ENCODE measurements at regions not wholly inside any gene's neighbourhood (a gene's known extent, or its start where the extent isn't known, plus 50 kb on each side); places are given as distances from the start of the nearest gene placed in this dataset.

- POLR2A ChIA-PET = no interaction called here
- CTCF ChIA-PET = no interaction called here
- no peak overlapping the region for H3K4me3 ChIP-seq (replicated peaks in 1 of 3; ENCODE audit: insufficient read depth in 1 of 3, low read depth in 1 of 3, low read length in 3 of 3)
- H3K36me3 ChIP-seq (ENCODE audit: control insufficient read depth in 2 of 2, extremely low read depth in 1 of 2, insufficient read depth in 2 of 2, low read length in 2 of 2) = no peaks in the 10 kb centered on the region
- H3K9me3 ChIP-seq (replicated peaks; ENCODE audit: control insufficient read depth, insufficient read depth, low read length) = no peaks in the 10 kb centered on the region
- TF ChIP-seq MAX (IDR thresholded peaks at IDR 0.05; ENCODE audit: insufficient read depth, insufficient read length) = no peak
- TF ChIP-seq POLR2A (IDR thresholded peaks at IDR 0.05; ENCODE audit: low read depth, low read length) = no peak
- TF ChIP-seq EZH2 (IDR thresholded peaks at IDR 0.05; ENCODE audit: borderline replicate concordance, low read depth, low read length, severe bottlenecking) = no peak
- TF ChIP-seq JUN (IDR thresholded peaks at IDR 0.05; ENCODE audit: borderline replicate concordance, insufficient read depth, insufficient read length, low read depth) = no peak
- TF ChIP-seq POLR2AphosphoS5 (IDR thresholded peaks at IDR 0.05; ENCODE audit: insufficient read depth, low read depth, low read length) = no peak
- no peak for TF ChIP-seq GATA2 (IDR thresholded peaks at IDR 0.05; ENCODE audit: insufficient read depth, insufficient read length, low read depth, low read length)
- TF ChIP-seq MYC (IDR thresholded peaks at IDR 0.05; ENCODE audit: low read depth, low read length) = no peak
- TF ChIP-seq FOS (IDR thresholded peaks at IDR 0.05; ENCODE audit: borderline replicate concordance, insufficient read depth, low read length) = no peak
- TF ChIP-seq, protein P1, sequence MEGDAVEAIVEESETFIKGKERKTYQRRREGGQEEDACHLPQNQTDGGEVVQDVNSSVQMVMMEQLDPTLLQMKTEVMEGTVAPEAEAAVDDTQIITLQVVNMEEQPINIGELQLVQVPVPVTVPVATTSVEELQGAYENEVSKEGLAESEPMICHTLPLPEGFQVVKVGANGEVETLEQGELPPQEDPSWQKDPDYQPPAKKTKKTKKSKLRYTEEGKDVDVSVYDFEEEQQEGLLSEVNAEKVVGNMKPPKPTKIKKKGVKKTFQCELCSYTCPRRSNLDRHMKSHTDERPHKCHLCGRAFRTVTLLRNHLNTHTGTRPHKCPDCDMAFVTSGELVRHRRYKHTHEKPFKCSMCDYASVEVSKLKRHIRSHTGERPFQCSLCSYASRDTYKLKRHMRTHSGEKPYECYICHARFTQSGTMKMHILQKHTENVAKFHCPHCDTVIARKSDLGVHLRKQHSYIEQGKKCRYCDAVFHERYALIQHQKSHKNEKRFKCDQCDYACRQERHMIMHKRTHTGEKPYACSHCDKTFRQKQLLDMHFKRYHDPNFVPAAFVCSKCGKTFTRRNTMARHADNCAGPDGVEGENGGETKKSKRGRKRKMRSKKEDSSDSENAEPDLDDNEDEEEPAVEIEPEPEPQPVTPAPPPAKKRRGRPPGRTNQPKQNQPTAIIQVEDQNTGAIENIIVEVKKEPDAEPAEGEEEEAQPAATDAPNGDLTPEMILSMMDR (IDR thresholded peaks at IDR 0.05; ENCODE audit: extremely low read depth in 1 of 2, insufficient read depth in 1 of 2, low read depth in 1 of 2, low read length in 2 of 2) = no peak
- H3K79me2 ChIP-seq (ENCODE audit: control insufficient read depth, insufficient read depth, low read length) = no peaks in the 10 kb centered on the region
- intact Hi-C loops (cut with micrococcal nuclease) (no loop called here), dilution Hi-C loops (cut with MboI; ENCODE audit: extremely low pct_ligation_motif_present, low sequenced_read_pairs) (no loop called here)
- FAIRE-seq = no peak
- H2AFZ ChIP-seq (ENCODE audit: low read depth, low read length) = no peak overlapping the region
- H3K27me3 ChIP-seq (ENCODE audit: control insufficient read depth in 2 of 2, insufficient read depth in 2 of 2, low read length in 2 of 2) = peaks cover 3 to 10% of the 10 kb centered on the region in 2 experiments
- H3K27ac ChIP-seq (ENCODE audit: insufficient read depth, low read depth, low read length) = no peak overlapping the region
- H3K4me1 ChIP-seq (ENCODE audit: control insufficient read depth, extremely low read depth, insufficient read depth, low read length) = no peaks in the 10 kb centered on the region
- no peak overlapping the region for H3K9ac ChIP-seq (replicated peaks; ENCODE audit: extremely low read depth, insufficient read depth, low read length)
- no peak for DNase-seq (ENCODE audit: low read depth, low spot score)
- no peaks in the 10 kb centered on the region for H3K9me1 ChIP-seq (replicated peaks; ENCODE audit: control insufficient read depth, extremely low read depth, insufficient read depth, low read length)
- BruUV-seq (replicated peaks) = no TSS peak
- no peak overlapping the region for H3K4me2 ChIP-seq (ENCODE audit: insufficient read depth, low read length)
- H4K20me1 ChIP-seq (replicated peaks; ENCODE audit: control insufficient read depth, extremely low read depth, insufficient read depth, low read length) = no peaks in the 10 kb centered on the region
Measured at GRCh38 chr4:86529436-86529835, 64.7 kb upstream of the PTPN13 start.
